ENCODE measurements at regions not wholly inside any gene's neighbourhood (a gene's known extent, or its start where the extent isn't known, plus 50 kb on each side); places are given as distances from the start of the nearest gene placed in this dataset.

- TF ChIP-seq, protein P1, sequence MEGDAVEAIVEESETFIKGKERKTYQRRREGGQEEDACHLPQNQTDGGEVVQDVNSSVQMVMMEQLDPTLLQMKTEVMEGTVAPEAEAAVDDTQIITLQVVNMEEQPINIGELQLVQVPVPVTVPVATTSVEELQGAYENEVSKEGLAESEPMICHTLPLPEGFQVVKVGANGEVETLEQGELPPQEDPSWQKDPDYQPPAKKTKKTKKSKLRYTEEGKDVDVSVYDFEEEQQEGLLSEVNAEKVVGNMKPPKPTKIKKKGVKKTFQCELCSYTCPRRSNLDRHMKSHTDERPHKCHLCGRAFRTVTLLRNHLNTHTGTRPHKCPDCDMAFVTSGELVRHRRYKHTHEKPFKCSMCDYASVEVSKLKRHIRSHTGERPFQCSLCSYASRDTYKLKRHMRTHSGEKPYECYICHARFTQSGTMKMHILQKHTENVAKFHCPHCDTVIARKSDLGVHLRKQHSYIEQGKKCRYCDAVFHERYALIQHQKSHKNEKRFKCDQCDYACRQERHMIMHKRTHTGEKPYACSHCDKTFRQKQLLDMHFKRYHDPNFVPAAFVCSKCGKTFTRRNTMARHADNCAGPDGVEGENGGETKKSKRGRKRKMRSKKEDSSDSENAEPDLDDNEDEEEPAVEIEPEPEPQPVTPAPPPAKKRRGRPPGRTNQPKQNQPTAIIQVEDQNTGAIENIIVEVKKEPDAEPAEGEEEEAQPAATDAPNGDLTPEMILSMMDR (IDR thresholded peaks at IDR 0.05), result no peak
- TF ChIP-seq, protein P2, sequence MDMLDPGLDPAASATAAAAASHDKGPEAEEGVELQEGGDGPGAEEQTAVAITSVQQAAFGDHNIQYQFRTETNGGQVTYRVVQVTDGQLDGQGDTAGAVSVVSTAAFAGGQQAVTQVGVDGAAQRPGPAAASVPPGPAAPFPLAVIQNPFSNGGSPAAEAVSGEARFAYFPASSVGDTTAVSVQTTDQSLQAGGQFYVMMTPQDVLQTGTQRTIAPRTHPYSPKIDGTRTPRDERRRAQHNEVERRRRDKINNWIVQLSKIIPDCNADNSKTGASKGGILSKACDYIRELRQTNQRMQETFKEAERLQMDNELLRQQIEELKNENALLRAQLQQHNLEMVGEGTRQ (IDR thresholded peaks at IDR 0.05), result no peak
- TF ChIP-seq NPAS2 (CRISPR knock-in tag; IDR thresholded peaks at IDR 0.05; ENCODE audit: borderline replicate concordance), result no peak
- TF ChIP-seq NR3C1 (IDR thresholded peaks at IDR 0.05), result no peak
- TF ChIP-seq, protein P3, sequence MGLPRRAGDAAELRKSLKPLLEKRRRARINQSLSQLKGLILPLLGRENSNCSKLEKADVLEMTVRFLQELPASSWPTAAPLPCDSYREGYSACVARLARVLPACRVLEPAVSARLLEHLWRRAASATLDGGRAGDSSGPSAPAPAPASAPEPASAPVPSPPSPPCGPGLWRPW (IDR thresholded peaks at IDR 0.05), result no peak
- no peak for TF ChIP-seq RCOR1 (IDR thresholded peaks at IDR 0.05; ENCODE audit: low read depth, low read length)
- TF ChIP-seq NFE2L2 (conservative IDR thresholded peaks at IDR 0.05; ENCODE audit: low read length), result no peak
- TF ChIP-seq CHD4 (IDR thresholded peaks at IDR 0.05; ENCODE audit: borderline replicate concordance), result no peak
- no peak for TF ChIP-seq HOXB5 (CRISPR knock-in tag; IDR thresholded peaks at IDR 0.05)
- TF ChIP-seq, protein P4, sequence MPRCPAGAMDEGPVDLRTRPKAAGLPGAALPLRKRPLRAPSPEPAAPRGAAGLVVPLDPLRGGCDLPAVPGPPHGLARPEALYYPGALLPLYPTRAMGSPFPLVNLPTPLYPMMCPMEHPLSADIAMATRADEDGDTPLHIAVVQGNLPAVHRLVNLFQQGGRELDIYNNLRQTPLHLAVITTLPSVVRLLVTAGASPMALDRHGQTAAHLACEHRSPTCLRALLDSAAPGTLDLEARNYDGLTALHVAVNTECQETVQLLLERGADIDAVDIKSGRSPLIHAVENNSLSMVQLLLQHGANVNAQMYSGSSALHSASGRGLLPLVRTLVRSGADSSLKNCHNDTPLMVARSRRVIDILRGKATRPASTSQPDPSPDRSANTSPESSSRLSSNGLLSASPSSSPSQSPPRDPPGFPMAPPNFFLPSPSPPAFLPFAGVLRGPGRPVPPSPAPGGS (IDR thresholded peaks at IDR 0.05), result no peak
- no peak for TF ChIP-seq CEBPB (IDR thresholded peaks at IDR 0.05)
Observed at GRCh38 chr3:3346556-3346955, 167.1 kb upstream of the CRBN start (continued).

- POLR2A ChIA-PET, result no interaction called here
- Histone ChIP-seq H3K9me3 (no peaks in the 10 kb centered on the region), H3K27ac (no peak overlapping the region), H3K4me1 (no peaks in the 10 kb centered on the region), H3K4me3 (no peak overlapping the region), H3K4me2 (no peak overlapping the region)
- ATAC-seq, result no peak
- 2% methylated on average over 2 of the region's 2 CpGs for WGBS (ENCODE audit: missing lambda C conversion rate)
- CTCF ChIA-PET, result no interaction called here
- no peak for FAIRE-seq
- TF ChIP-seq JUNB (IDR thresholded peaks at IDR 0.05) (no peak), EP300 (IDR thresholded peaks at IDR 0.05) (no peak), FOSL2 (IDR thresholded peaks at IDR 0.05) (no peak), FOSL2 (CRISPR knock-in tag; IDR thresholded peaks at IDR 0.05) (no peak), HOXB5 (CRISPR knock-in tag; IDR thresholded peaks at IDR 0.05) (no peak), SREBF2 (IDR thresholded peaks at IDR 0.05) (no peak), RFX5 (IDR thresholded peaks at IDR 0.05) (no peak), CBX8 (IDR thresholded peaks at IDR 0.05) (no peak), SMC3 (IDR thresholded peaks at IDR 0.05) (no peak), MAX (IDR thresholded peaks at IDR 0.05) (no peak), GATA3 (IDR thresholded peaks at IDR 0.05; ENCODE audit: borderline replicate concordance) (no peak), KDM5A (IDR thresholded peaks at IDR 0.05) (no peak), RCOR1 (IDR thresholded peaks at IDR 0.05; ENCODE audit: low read depth, low read length) (no peak), EHMT2 (IDR thresholded peaks at IDR 0.05; ENCODE audit: low read depth) (no peak), EHF (CRISPR knock-in tag; IDR thresholded peaks at IDR 0.05) (no peak), POLR2AphosphoS2 (conservative IDR thresholded peaks at IDR 0.05; ENCODE audit: low read length) (no peak), RNF2 (IDR thresholded peaks at IDR 0.05; ENCODE audit: borderline replicate concordance, low read depth) (no peak), MAZ (IDR thresholded peaks at IDR 0.05; ENCODE audit: borderline replicate concordance, low read depth, low read length) (no peak), ZSCAN20 (CRISPR knock-in tag; IDR thresholded peaks at IDR 0.05) (no peak)
- TF ChIP-seq, protein P3 (IDR thresholded peaks at IDR 0.05), result no peak
- TF ChIP-seq, protein P5, sequence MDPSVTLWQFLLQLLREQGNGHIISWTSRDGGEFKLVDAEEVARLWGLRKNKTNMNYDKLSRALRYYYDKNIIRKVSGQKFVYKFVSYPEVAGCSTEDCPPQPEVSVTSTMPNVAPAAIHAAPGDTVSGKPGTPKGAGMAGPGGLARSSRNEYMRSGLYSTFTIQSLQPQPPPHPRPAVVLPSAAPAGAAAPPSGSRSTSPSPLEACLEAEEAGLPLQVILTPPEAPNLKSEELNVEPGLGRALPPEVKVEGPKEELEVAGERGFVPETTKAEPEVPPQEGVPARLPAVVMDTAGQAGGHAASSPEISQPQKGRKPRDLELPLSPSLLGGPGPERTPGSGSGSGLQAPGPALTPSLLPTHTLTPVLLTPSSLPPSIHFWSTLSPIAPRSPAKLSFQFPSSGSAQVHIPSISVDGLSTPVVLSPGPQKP (IDR thresholded peaks at IDR 0.05; ENCODE audit: low read depth, low read length), result no peak
- no peak for DNase-seq (ENCODE audit: low read depth in 1 of 2, low spot score in 1 of 2)
Observed at GRCh38 chr3:3342141-3342540, 162.7 kb upstream of the CRBN start.

Measured in A549 (cell line).